Upper lobe of left lung (tissue), 6 donors: ENCODE measurements at regions not wholly inside any gene's neighbourhood (a gene's known extent, or its start where the extent isn't known, plus 50 kb on each side); places are given as distances from the start of the nearest gene placed in this dataset.

Experiments used
- ATAC-seq, 2 donors: fragments of 200-7000 bp; cut with Tn5 transposase; one replicate each; pipeline ENCODE4 v1.9.1; 2022; ENCODE audit warnings: mild to moderate bottlenecking in 2 of 2, moderate library complexity in 2 of 2; ENCODE audit not compliant: low FRiP score in 2 of 2
- DNase-seq, 2 donors: peaks; one replicate each; pipeline ENCODE4 v3.0.0-alpha.2; 2019 to 2020
- H3K27ac ChIP-seq, 4 donors: fragments of 200-600 bp; sonication (generic); one replicate each; pipeline ENCODE4 v1.5.1; 2016 to 2019
- H3K27me3 ChIP-seq, 4 donors: fragments of 200-600 bp; sonication (generic); one replicate each; pipeline ENCODE4 v1.5.1; 2017 to 2019
- H3K36me3 ChIP-seq, 4 donors: fragments of 200-600 bp; sonication (generic); one replicate each; pipeline ENCODE4 v1.5.1; 2016 to 2019
- H3K4me1 ChIP-seq, 4 donors: fragments of 200-600 bp; sonication (generic); one replicate each; pipeline ENCODE4 v1.5.1; 2018 to 2019
- H3K4me3 ChIP-seq, 4 donors: fragments of 200-600 bp; sonication (generic); one replicate each; pipeline ENCODE4 v1.5.1; 2017 to 2019; ENCODE audit warnings: mild to moderate bottlenecking in 2 of 4, moderate library complexity in 1 of 4
- H3K9me3 ChIP-seq, 4 donors: fragments of 200-600 bp; sonication (generic); one replicate each; pipeline ENCODE4 v1.5.1; 2018 to 2019
- CTCF ChIP-seq, 6 experiments: fragments of 450-650 bp in 4 of 6; fragments of 200-600 bp in 2 of 6; sonication (generic) in 2 of 6; IDR thresholded peaks; one replicate each; pipeline ENCODE4 v1.5.1; 2016 to 2019; ENCODE audit warnings: antibody characterized with exemption in 6 of 6
- EP300 ChIP-seq, 4 donors: sonication (generic); formaldehyde crosslinking; IDR thresholded peaks; one replicate each; pipeline ENCODE4 v1.5.1; 2017; ENCODE audit warnings: antibody characterized with exemption in 4 of 4, control low read depth in 2 of 4
- POLR2A ChIP-seq, 4 donors: fragments of 450-650 bp; IDR thresholded peaks; one replicate each; pipeline ENCODE4 v1.5.1; 2016 to 2017; ENCODE audit warnings: antibody characterized with exemption in 4 of 4, mild to moderate bottlenecking in 2 of 4
- POLR2AphosphoS5 ChIP-seq, 2 donors: sonication (generic); formaldehyde crosslinking; IDR thresholded peaks; one replicate each; pipeline ENCODE4 v1.5.1; 2017; ENCODE audit warnings: antibody characterized with exemption in 2 of 2
- WGBS, 2 donors: methylation state at CpG; one replicate each; pipeline ENCODE4 v1.1.5; 2017 to 2018; 5-methylcytosine and 5-hydroxymethylcytosine counted together
- donor health status: DM: no; HTN: no; CAD: no; lungs with moderate emphysema.
- donor health status: DM: no; HTN: yes; CAD: no; lungs with severe emphysema.

GRCh38 chr7:138382862-138383565 is 77.0 kb upstream of the TRIM24 start:
- DNase-seq, result no peak
- Histone ChIP-seq H3K4me1 (no peaks in the 10 kb centered on the region), H3K27ac (no peak overlapping the region), H3K36me3 (no peaks in the 10 kb centered on the region), H3K4me3 (no peak overlapping the region), H3K9me3 (no peaks in the 10 kb centered on the region), H3K27me3 (no peaks in the 10 kb centered on the region)
- no peak for TF ChIP-seq POLR2A (IDR thresholded peaks at IDR 0.05)
- no peak for ATAC-seq
- WGBS, 2 donors, result 86% methylated on average over 2 of the region's 2 CpGs

- H3K27me3 ChIP-seq, result no peaks in the 10 kb centered on the region
- WGBS, 2 donors, result 95% methylated on average over 4 of the region's 4 CpGs
- no peaks in the 10 kb centered on the region for H3K36me3 ChIP-seq
- H3K9me3 ChIP-seq, result no peaks in the 10 kb centered on the region
- ATAC-seq (no peak), DNase-seq (no peak)
- no peak overlapping the region for H3K4me3 ChIP-seq
- H3K27ac ChIP-seq, result no peak overlapping the region
- H3K4me1 ChIP-seq, result no peaks in the 10 kb centered on the region
- no peak for TF ChIP-seq EP300 (IDR thresholded peaks at IDR 0.05)
- no peak for TF ChIP-seq POLR2A (IDR thresholded peaks at IDR 0.05)
- TF ChIP-seq POLR2AphosphoS5 (IDR thresholded peaks at IDR 0.05), result no peak
- TF ChIP-seq CTCF (IDR thresholded peaks at IDR 0.05), result no peak
Measured at GRCh38 chr7:138386821-138387220, 73.2 kb upstream of the TRIM24 start.

- 93 to 94% methylated on average over 6 of the region's 6 CpGs for WGBS, 2 donors
- no peak overlapping the region for H3K27ac ChIP-seq
- H3K4me1 ChIP-seq, result no peaks in the 10 kb centered on the region
- DNase-seq, result no peak
- H3K9me3 ChIP-seq, result no peaks in the 10 kb centered on the region
- ATAC-seq, result no peak
- no peaks in the 10 kb centered on the region for H3K36me3 ChIP-seq
- H3K27me3 ChIP-seq, result no peaks in the 10 kb centered on the region
- no peak overlapping the region for H3K4me3 ChIP-seq
- TF ChIP-seq POLR2AphosphoS5 (IDR thresholded peaks at IDR 0.05) (no peak), POLR2A (IDR thresholded peaks at IDR 0.05) (no peak), CTCF (IDR thresholded peaks at IDR 0.05) (no peak)
Measured at GRCh38 chr7:138387755-138388475, 72.1 kb upstream of the TRIM24 start.

- Histone ChIP-seq H3K27ac (no peak overlapping the region), H3K4me1 (no peaks in the 10 kb centered on the region), H3K27me3 (no peaks in the 10 kb centered on the region), H3K36me3 (no peaks in the 10 kb centered on the region), H3K4me3 (no peak overlapping the region), H3K9me3 (no peaks in the 10 kb centered on the region)
- ATAC-seq, result no peak
- no peak for DNase-seq
- WGBS, 2 donors, result 0 to 36% methylated on average over 1 of the region's 1 CpG
- TF ChIP-seq EP300 (IDR thresholded peaks at IDR 0.05) (no peak), POLR2AphosphoS5 (IDR thresholded peaks at IDR 0.05) (no peak), CTCF (IDR thresholded peaks at IDR 0.05) (no peak), POLR2A (IDR thresholded peaks at IDR 0.05) (no peak)
Measured at GRCh38 chr7:138388673-138389491, 71.2 kb upstream of the TRIM24 start.

GRCh38 chr7:138395763-138396162 is 64.3 kb upstream of the TRIM24 start:
- Histone ChIP-seq H3K4me1 (peaks cover 0 to 4% (median 0%) of the 10 kb centered on the region in 4 donors), H3K4me3 (no peak overlapping the region), H3K9me3 (no peaks in the 10 kb centered on the region), H3K27me3 (no peaks in the 10 kb centered on the region), H3K27ac (no peak overlapping the region), H3K36me3 (no peaks in the 10 kb centered on the region)
- 56 to 65% methylated on average over 3 of the region's 3 CpGs for WGBS, 2 donors
- DNase-seq (no peak), ATAC-seq (no peak)
- TF ChIP-seq CTCF (IDR thresholded peaks at IDR 0.05), result no peak
- no peak for TF ChIP-seq EP300 (IDR thresholded peaks at IDR 0.05)
- TF ChIP-seq POLR2A (IDR thresholded peaks at IDR 0.05), result no peak
- no peak for TF ChIP-seq POLR2AphosphoS5 (IDR thresholded peaks at IDR 0.05)
